ENCODE measurements at regions not wholly inside any gene's neighbourhood (a gene's known extent, or its start where the extent isn't known, plus 50 kb on each side); places are given as distances from the start of the nearest gene placed in this dataset.

GRCh38 chr21:28608646-28609045 lies 384.0 kb downstream of the LTN1 start:
- H3K36me3 ChIP-seq (ENCODE audit: control insufficient read depth, insufficient read depth, low read length): no peaks in the 10 kb centered on the region
- no peaks in the 10 kb centered on the region for H3K9me3 ChIP-seq (ENCODE audit: control insufficient read depth, insufficient read depth, low read depth, low read length)
- no peak overlapping the region for H3K27ac ChIP-seq (ENCODE audit: low read length)
- DNase-seq (ENCODE audit: low read depth, low spot score) (no peak), ATAC-seq (no peak)
- in situ Hi-C loops (cut with HindIII; ENCODE audit: low pct_unique_long_range_greater_than_20kb, low sequenced_read_pairs) (no loop called here), intact Hi-C loops (cut with micrococcal nuclease; ENCODE audit: unreplicated experiment) (no loop called here)
- TF ChIP-seq POLR2AphosphoS5 (IDR thresholded peaks at IDR 0.05; ENCODE audit: low read depth, low read length) (no peak), TCF7L2 (IDR thresholded peaks at IDR 0.05; ENCODE audit: low read depth, low read length) (no peak), CTCF (IDR thresholded peaks at IDR 0.05) (no peak), SIN3A (IDR thresholded peaks at IDR 0.05; ENCODE audit: borderline replicate concordance, insufficient read depth, low read depth, low read length) (no peak)
- TF ChIP-seq, protein P1, sequence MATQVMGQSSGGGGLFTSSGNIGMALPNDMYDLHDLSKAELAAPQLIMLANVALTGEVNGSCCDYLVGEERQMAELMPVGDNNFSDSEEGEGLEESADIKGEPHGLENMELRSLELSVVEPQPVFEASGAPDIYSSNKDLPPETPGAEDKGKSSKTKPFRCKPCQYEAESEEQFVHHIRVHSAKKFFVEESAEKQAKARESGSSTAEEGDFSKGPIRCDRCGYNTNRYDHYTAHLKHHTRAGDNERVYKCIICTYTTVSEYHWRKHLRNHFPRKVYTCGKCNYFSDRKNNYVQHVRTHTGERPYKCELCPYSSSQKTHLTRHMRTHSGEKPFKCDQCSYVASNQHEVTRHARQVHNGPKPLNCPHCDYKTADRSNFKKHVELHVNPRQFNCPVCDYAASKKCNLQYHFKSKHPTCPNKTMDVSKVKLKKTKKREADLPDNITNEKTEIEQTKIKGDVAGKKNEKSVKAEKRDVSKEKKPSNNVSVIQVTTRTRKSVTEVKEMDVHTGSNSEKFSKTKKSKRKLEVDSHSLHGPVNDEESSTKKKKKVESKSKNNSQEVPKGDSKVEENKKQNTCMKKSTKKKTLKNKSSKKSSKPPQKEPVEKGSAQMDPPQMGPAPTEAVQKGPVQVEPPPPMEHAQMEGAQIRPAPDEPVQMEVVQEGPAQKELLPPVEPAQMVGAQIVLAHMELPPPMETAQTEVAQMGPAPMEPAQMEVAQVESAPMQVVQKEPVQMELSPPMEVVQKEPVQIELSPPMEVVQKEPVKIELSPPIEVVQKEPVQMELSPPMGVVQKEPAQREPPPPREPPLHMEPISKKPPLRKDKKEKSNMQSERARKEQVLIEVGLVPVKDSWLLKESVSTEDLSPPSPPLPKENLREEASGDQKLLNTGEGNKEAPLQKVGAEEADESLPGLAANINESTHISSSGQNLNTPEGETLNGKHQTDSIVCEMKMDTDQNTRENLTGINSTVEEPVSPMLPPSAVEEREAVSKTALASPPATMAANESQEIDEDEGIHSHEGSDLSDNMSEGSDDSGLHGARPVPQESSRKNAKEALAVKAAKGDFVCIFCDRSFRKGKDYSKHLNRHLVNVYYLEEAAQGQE (IDR thresholded peaks at IDR 0.05; ENCODE audit: insufficient read depth in 1 of 2, low read depth in 2 of 2, low read length in 1 of 2): no peak
- no TSS peak for BruUV-seq (replicated peaks)
- CTCF ChIA-PET: no interaction called here
- H3K27me3 ChIP-seq (ENCODE audit: control insufficient read depth, insufficient read depth, low read length): no peaks in the 10 kb centered on the region
- no peak overlapping the region for H3K4me3 ChIP-seq (ENCODE audit: low read depth in 2 of 2, low read length in 2 of 2)
- no peaks in the 10 kb centered on the region for H3K4me1 ChIP-seq (ENCODE audit: control insufficient read depth, insufficient read depth, low read length)
- POLR2A ChIA-PET: no interaction called here

DNA sequence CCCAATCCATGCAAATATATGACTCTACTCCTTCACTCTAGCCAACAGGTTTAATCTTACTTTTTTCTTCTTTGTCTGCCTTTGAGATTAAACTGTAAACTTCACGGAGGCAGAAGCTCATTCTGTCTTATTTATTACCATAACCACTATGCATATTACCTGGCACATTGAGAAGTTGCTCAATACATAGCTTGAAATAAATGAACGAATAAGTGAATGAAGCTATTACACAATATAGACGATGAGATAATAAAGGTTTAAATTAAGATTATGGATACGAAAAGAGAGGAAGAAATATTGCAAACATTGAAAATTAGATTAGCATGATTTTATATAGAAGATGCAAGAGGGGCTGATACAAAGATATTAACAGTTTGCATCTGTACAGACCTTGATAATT lies 385.1 kb downstream of the LTN1 start:
- ChIA-PET POLR2A (no interaction called here), CTCF (no interaction called here)
- Histone ChIP-seq H3K4me3 (ENCODE audit: low read depth in 2 of 2, low read length in 2 of 2) (no peak overlapping the region), H3K4me1 (ENCODE audit: control insufficient read depth, insufficient read depth, low read length) (no peaks in the 10 kb centered on the region), H3K36me3 (ENCODE audit: control insufficient read depth, insufficient read depth, low read length) (no peaks in the 10 kb centered on the region), H3K27me3 (ENCODE audit: control insufficient read depth, insufficient read depth, low read length) (no peaks in the 10 kb centered on the region), H3K9me3 (ENCODE audit: control insufficient read depth, insufficient read depth, low read depth, low read length) (no peaks in the 10 kb centered on the region), H3K27ac (ENCODE audit: low read length) (no peak overlapping the region)
- ATAC-seq: no peak
- intact Hi-C loops (cut with micrococcal nuclease; ENCODE audit: unreplicated experiment) (no loop called here), in situ Hi-C loops (cut with HindIII; ENCODE audit: low pct_unique_long_range_greater_than_20kb, low sequenced_read_pairs) (no loop called here)
- no TSS peak for BruUV-seq (replicated peaks)
- TF ChIP-seq POLR2AphosphoS5 (IDR thresholded peaks at IDR 0.05; ENCODE audit: low read depth, low read length) (no peak), SIN3A (IDR thresholded peaks at IDR 0.05; ENCODE audit: borderline replicate concordance, insufficient read depth, low read depth, low read length) (no peak), TCF7L2 (IDR thresholded peaks at IDR 0.05; ENCODE audit: low read depth, low read length) (no peak), CTCF (IDR thresholded peaks at IDR 0.05) (no peak)
- TF ChIP-seq, protein P1 (IDR thresholded peaks at IDR 0.05; ENCODE audit: insufficient read depth in 1 of 2, low read depth in 2 of 2, low read length in 1 of 2): no peak
- no peak for DNase-seq (ENCODE audit: low read depth, low spot score)
